GM12875 (cell line): ENCODE measurements at regions not wholly inside any gene's neighbourhood (a gene's known extent, or its start where the extent isn't known, plus 50 kb on each side); places are given as distances from the start of the nearest gene placed in this dataset.

Source experiments
- H3K4me3 ChIP-seq: one replicate; pipeline ENCODE4 v1.5.1; 2011; ENCODE audit warnings: low read depth, low read length, control low read depth
- CTCF ChIP-seq: IDR thresholded peaks from 2 replicates; pipeline ENCODE4 v1.5.1; 2011; ENCODE audit warnings: low read depth, mild to moderate bottlenecking, control low read depth, inconsistent platforms, low read length, moderate library complexity, borderline replicate concordance; ENCODE audit not compliant: insufficient read depth

DNA sequence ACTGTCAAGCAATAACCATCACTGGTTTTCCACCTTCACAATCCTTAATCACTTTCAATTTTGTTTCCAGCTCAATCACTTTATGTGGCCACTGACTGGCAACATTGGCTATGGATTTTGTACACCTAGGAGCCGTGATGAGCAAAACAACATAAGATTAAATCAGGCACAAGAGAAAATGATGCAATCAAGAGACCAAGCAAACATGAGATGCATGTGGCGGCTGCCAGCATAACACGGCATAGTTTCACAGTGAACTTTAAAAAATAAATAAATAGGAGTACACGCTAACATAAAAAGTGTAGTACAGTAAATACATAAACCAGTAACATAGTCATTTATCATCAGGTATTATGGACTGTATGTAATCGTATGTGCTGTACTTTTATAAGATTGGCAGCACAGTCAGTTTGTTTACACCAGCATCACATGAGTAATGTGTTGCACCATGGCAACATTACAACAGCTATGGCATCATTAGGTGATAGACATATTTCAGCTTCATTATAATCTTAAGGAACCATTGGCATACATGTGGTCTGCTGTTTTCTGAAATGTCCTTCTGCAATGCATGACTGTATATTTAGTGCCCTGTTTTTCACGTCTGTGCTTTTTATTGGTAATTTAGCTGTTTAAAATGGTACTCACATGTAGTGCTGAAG, 83.3 kb upstream of the PRDM11 start:
- TF ChIP-seq CTCF, result no peak
- H3K4me3 ChIP-seq, result no peak overlapping the region

DNA sequence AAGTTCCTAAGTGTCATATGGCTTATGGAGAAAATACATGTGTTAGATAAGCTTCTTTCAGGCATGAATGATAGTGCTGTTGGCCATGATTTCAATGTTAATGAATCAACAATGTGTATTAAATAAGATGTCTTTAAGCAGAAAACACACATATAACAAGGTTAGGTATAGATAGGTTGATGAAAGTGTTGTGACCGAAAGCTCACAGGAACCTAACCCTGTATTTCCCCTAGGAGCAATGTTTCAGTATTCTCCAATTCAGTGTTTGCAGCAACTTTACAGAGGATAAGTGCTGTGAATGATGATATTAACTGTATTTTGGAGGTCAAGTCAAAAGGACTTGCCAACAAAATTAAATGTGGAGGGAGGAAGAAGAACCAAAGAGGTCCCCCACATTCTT, 82.8 kb upstream of the PRDM11 start:
- H3K4me3 ChIP-seq, result no peak overlapping the region
- TF ChIP-seq CTCF, result no peak

DNA sequence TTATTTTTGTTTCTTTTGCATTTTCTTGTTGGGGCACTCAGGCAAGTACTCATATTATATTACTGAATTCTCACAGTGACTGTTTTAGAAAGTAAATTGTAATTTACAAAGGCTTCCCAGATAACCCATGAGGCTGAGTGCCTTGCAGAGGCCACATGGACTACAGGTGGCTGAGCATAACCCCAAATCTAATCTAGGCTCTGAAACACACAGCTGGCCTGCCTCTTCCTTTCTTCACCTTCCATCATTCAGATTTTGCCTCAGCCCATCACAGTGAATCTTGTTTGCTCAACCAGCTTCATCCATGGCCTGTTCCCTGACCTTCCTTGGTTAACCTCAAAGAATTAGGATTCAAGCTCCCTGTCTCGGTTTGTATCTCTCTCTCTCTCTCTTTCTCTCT, 78.5 kb upstream of the PRDM11 start:
- TF ChIP-seq CTCF, result no peak
- no peak overlapping the region for H3K4me3 ChIP-seq

DNA sequence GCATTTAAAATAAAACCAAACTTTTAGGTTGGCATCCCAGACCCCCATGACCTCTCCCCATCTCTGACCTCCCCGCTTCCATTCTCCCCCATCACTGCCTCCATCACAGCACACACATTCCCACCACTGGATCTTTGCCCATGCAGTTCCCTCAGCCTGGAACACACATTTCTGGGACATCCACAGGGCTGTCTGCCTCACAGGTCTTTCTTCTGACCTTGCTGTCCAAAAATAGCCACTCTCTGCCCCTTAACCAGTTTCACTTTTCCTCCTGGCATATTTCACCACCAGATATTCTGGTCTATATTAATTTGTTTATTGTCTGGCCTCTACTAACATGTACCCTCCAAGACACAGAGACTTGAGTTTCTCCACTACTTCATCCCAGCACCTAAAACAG, 75.2 kb upstream of the PRDM11 start:
- H3K4me3 ChIP-seq, result no peak overlapping the region
- no peak for TF ChIP-seq CTCF

DNA sequence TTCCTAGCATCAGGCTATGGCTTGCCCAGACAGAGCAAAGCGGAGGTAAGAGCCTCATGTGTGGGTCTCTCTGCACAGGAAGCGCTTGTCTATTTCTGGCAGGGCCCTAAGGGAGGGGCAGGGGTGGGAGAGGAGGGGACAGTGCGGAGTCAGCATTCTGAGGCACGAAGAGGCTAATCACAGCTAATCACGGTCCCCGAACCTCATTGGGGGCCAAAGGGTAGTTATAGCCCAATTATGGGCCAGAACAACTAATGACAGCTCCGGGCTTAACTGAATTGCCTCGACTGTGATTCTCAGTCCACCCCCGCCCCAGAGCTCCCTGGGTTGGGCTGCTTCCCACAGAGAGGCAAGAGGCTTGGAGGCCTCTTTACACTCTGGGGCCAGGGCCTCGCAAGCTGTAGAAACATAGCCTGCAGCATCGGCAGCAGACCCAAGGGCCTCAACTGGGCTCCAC, 72.7 kb upstream of the PRDM11 start:
- H3K4me3 ChIP-seq, result no peak overlapping the region
- no peak for TF ChIP-seq CTCF

DNA sequence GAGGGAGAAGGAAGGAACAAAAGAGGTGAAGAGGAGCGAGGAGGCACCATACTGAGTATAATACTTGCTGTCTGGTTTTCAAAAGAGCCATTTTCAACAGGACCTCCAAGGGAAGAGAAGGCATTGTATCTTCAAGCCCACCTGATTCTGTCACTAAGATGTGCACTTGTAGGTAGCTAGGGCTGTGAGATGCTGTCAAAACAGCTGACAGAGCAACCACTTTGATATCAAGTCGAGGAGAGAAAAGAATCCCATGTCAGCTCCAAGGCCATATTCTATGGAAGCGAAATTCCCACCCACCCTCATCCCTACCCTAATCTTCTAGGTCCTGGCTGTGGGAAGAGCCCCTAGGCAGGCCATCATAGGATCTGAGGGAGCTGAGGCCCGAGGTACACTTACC, 70.9 kb upstream of the PRDM11 start:
- no peak overlapping the region for H3K4me3 ChIP-seq

GRCh38 chr11:45075952-45076351, 70.5 kb upstream of the PRDM11 start:
- no peak overlapping the region for H3K4me3 ChIP-seq
- no peak for TF ChIP-seq CTCF

More for the DNA sequence above, 70.9 kb upstream of the PRDM11 start:
- TF ChIP-seq CTCF, result no peak
